CD14-positive monocyte (primary cell): ENCODE measurements at regions not wholly inside any gene's neighbourhood (a gene's known extent, or its start where the extent isn't known, plus 50 kb on each side); places are given as distances from the start of the nearest gene placed in this dataset.

ENCODE experiments used
- DNase-seq, 3 donors: peaks; one replicate each; pipeline ENCODE4 v3.0.0-alpha.2; 2011 to 2022
- H2AFZ ChIP-seq: 2 replicates; pipeline ENCODE4 v1.6.0; 2012; ENCODE audit warnings: mild to moderate bottlenecking, low read depth, low read length, inconsistent platforms; ENCODE audit not compliant: insufficient read depth, poor library complexity, severe bottlenecking
- H3K27ac ChIP-seq, 2 donors: 1 replicate in 1 of 2; 2 replicates in 1 of 2; pipeline ENCODE4 v1.5.1; 2012 to 2013; ENCODE audit warnings: low read length in 2 of 2, control low read depth in 1 of 2, inconsistent platforms in 1 of 2, low read depth in 1 of 2, mild to moderate bottlenecking in 1 of 2
- H3K27me3 ChIP-seq, 2 donors: one replicate each; pipeline versions ENCODE4 v1.6.0 to v1.6.1; 2011 to 2013; ENCODE audit warnings: low read length in 2 of 2; ENCODE audit not compliant: control insufficient read depth in 2 of 2, insufficient read depth in 2 of 2
- H3K36me3 ChIP-seq, 2 donors: replicated peaks in 1 of 2; 1 replicate in 1 of 2; 2 replicates in 1 of 2; pipeline versions ENCODE4 v1.5.1 to v1.6.1; 2012 to 2013; ENCODE audit warnings: low read length in 2 of 2, control low read depth in 1 of 2, inconsistent platforms in 1 of 2, mild to moderate bottlenecking in 1 of 2; ENCODE audit not compliant: insufficient read depth in 2 of 2, control insufficient read depth in 1 of 2
- H3K4me1 ChIP-seq, 2 donors: 1 replicate in 1 of 2; 2 replicates in 1 of 2; pipeline versions ENCODE4 v1.5.1 to v1.6.1; 2012 to 2013; ENCODE audit warnings: low read length in 2 of 2, control low read depth in 1 of 2, inconsistent platforms in 1 of 2, mild to moderate bottlenecking in 1 of 2, moderate library complexity in 1 of 2; ENCODE audit not compliant: insufficient read depth in 2 of 2, control insufficient read depth in 1 of 2
- H3K4me2 ChIP-seq: replicated peaks from 2 replicates; pipeline ENCODE3; 2012; ENCODE audit warnings: low read length, moderate library complexity, mild to moderate bottlenecking; ENCODE audit not compliant: poor library complexity, severe bottlenecking; ENCODE audit errors: extremely low read depth
- H3K4me3 ChIP-seq, 3 experiments: fragments of 200-600 bp in 1 of 3; sonication (generic) in 1 of 3; replicated peaks in 1 of 3; 1 replicate in 2 of 3; 2 replicates in 1 of 3; pipeline ENCODE4 v1.5.1; 2011 to 2013; ENCODE audit warnings: low read length in 3 of 3, mild to moderate bottlenecking in 3 of 3, control low read depth in 2 of 3, low read depth in 2 of 3, inconsistent platforms in 1 of 3, moderate library complexity in 1 of 3
- H3K79me2 ChIP-seq: 2 replicates; pipeline ENCODE4 v1.6.0; 2012; ENCODE audit warnings: mild to moderate bottlenecking, control low read depth, inconsistent platforms, low read length, moderate library complexity; ENCODE audit not compliant: insufficient read depth
- H3K9ac ChIP-seq: 2 replicates; pipeline ENCODE4 v1.6.0; 2017; ENCODE audit warnings: low read length, mild to moderate bottlenecking; ENCODE audit not compliant: insufficient read depth, poor library complexity, severe bottlenecking
- H3K9me3 ChIP-seq, 2 donors: replicated peaks in 1 of 2; 1 replicate in 1 of 2; 2 replicates in 1 of 2; pipeline versions ENCODE4 v1.5.1 to v1.6.1; 2012 to 2013; ENCODE audit warnings: low read length in 2 of 2, control low read depth in 1 of 2; ENCODE audit not compliant: control insufficient read depth in 1 of 2, insufficient read depth in 1 of 2
- H4K20me1 ChIP-seq: 2 replicates; pipeline ENCODE4 v1.6.0; 2012; ENCODE audit warnings: mild to moderate bottlenecking, low read length, control low read depth, moderate library complexity; ENCODE audit not compliant: insufficient read depth
- H3K27ac Mint-ChIP-seq, 7 donors: one replicate each; pipeline ENCODE4 v1.8.0; 2020; ENCODE audit warnings: mild to moderate bottlenecking in 7 of 7, mixed read lengths in 7 of 7, moderate library complexity in 6 of 7, inconsistent platforms in 2 of 7
- H3K27me3 Mint-ChIP-seq, 3 donors: one replicate each; pipeline ENCODE4 v1.8.0; 2021 to 2022; ENCODE audit warnings: low read depth in 3 of 3, mild to moderate bottlenecking in 3 of 3, mixed read lengths in 3 of 3, moderate library complexity in 3 of 3, inconsistent platforms in 1 of 3
- H3K36me3 Mint-ChIP-seq, 2 donors: one replicate each; pipeline ENCODE4 v1.8.0; 2020; ENCODE audit warnings: mixed read lengths in 2 of 2, inconsistent platforms in 1 of 2, mild to moderate bottlenecking in 1 of 2
- H3K4me1 Mint-ChIP-seq: one replicate; pipeline ENCODE4 v1.8.0; 2020; ENCODE audit warnings: mild to moderate bottlenecking, mixed read lengths
- H3K4me3 Mint-ChIP-seq, 2 donors: one replicate each; pipeline ENCODE4 v1.8.0; 2020; ENCODE audit warnings: mild to moderate bottlenecking in 2 of 2, mixed read lengths in 2 of 2, moderate library complexity in 1 of 2
- H3K9me3 Mint-ChIP-seq, 7 donors: one replicate each; pipeline ENCODE4 v1.8.0; 2020 to 2022; ENCODE audit warnings: mixed read lengths in 7 of 7, mild to moderate bottlenecking in 6 of 7, moderate library complexity in 6 of 7, inconsistent platforms in 2 of 7
- CTCF ChIP-seq: fragments of 200-600 bp; IDR thresholded peaks from one replicate; pipeline ENCODE4 v1.8.0; 2022; ENCODE audit warnings: antibody characterized with exemption, mild to moderate bottlenecking
- WGBS: methylation state at CpG from one replicate; pipeline ENCODE4 v1.1.5; 2013; ENCODE audit warnings: missing lambda C conversion rate; ENCODE audit not compliant: insufficient coverage; 5-methylcytosine and 5-hydroxymethylcytosine counted together
- intact Hi-C, 2 donors: fragments of 100-400 bp; cut with micrococcal nuclease; formaldehyde crosslinking; loops; one replicate each; pipeline versions ENCODE4 v1.15.0 to v1.15.1; 2023

DNA sequence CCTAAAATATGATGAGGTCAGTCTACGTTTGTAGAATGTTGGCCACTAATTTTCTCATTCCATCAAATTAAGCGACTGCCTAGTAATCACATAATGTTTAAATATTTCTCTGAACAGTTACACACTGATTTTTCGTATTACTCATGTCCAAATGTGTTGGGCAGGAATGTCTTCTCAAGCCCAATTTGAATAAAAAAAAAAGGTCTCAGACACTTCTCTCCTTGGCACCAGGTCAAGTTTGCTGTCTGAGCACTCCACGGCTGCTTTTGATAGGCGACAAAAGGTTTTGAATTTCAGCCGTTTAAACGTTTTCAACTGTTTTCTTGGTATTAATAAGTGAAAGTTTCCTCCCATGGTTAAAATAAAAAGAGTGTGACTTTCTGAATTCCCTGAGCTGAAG, 542.1 kb downstream of the IRX1 start:
- Histone ChIP-seq H3K9me3 (peaks cover 0 to 14% of the 10 kb centered on the region in 2 donors), H4K20me1 (no peaks in the 10 kb centered on the region), H3K27ac (no peak overlapping the region), H3K36me3 (no peaks in the 10 kb centered on the region), H3K4me1 (no peaks in the 10 kb centered on the region), H3K4me2 (no peak overlapping the region), H3K27me3 (no peaks in the 10 kb centered on the region), H3K9ac (no peak overlapping the region), H3K79me2 (no peaks in the 10 kb centered on the region), H2AFZ (no peak overlapping the region), H3K4me3 (no peak overlapping the region)
- no peak overlapping the region for H3K4me3 Mint-ChIP-seq
- H3K36me3 Mint-ChIP-seq = no peaks in the 10 kb centered on the region
- no peak overlapping the region for H3K27ac Mint-ChIP-seq
- no peaks in the 10 kb centered on the region for H3K27me3 Mint-ChIP-seq
- intact Hi-C loops = no loop called here
- DNase-seq = no peak
- H3K4me1 Mint-ChIP-seq = no peaks in the 10 kb centered on the region
- TF ChIP-seq CTCF = no peak
- peaks cover 0 to 13% (median 2%) of the 10 kb centered on the region in 7 donors for H3K9me3 Mint-ChIP-seq
- 100% methylated on average over 1 of the region's 7 CpGs for WGBS

DNA sequence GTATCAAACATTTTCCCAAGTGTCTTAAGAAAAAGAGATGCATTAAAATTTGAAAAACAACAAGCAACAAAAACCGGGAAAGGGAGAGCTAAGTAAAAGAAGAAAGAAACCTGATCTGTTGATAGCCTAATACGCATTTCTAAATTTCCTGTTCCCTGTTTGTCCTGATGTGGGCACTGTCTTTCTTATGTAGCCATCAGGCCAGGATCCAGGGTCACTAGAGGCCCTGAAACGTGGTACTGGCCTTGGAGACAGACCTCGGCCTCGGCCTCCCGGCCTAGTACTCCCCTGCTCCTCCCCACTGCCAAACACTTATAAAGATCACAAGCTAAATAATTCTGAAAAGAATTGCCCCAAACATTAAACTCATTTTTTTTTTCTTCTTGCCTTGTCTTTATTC, 547.2 kb downstream of the IRX1 start:
- no peaks in the 10 kb centered on the region for H3K27me3 ChIP-seq
- no peak overlapping the region for H3K9ac ChIP-seq
- no peak overlapping the region for H3K4me2 ChIP-seq
- no peak for TF ChIP-seq CTCF
- no peak overlapping the region for H2AFZ ChIP-seq
- no peaks in the 10 kb centered on the region for H3K4me1 Mint-ChIP-seq
- H3K4me3 ChIP-seq = no peak overlapping the region
- H3K4me3 Mint-ChIP-seq = no peak overlapping the region
- no peaks in the 10 kb centered on the region for H3K27me3 Mint-ChIP-seq
- H3K27ac Mint-ChIP-seq = no peak overlapping the region
- peaks cover 0 to 7% of the 10 kb centered on the region in 2 donors for H3K9me3 ChIP-seq
- intact Hi-C loops = no loop called here
- H3K27ac ChIP-seq = no peak overlapping the region
- H3K4me1 ChIP-seq = no peaks in the 10 kb centered on the region
- no peaks in the 10 kb centered on the region for H3K36me3 ChIP-seq
- no peak for DNase-seq
- H3K79me2 ChIP-seq = no peaks in the 10 kb centered on the region
- H3K9me3 Mint-ChIP-seq = peaks cover 0 to 14% (median 2%) of the 10 kb centered on the region in 7 donors
- no peaks in the 10 kb centered on the region for H3K36me3 Mint-ChIP-seq
- no peaks in the 10 kb centered on the region for H4K20me1 ChIP-seq
- 69% methylated on average over 6 of the region's 6 CpGs for WGBS
